ENCODE measurements at regions not wholly inside any gene's neighbourhood (a gene's known extent, or its start where the extent isn't known, plus 50 kb on each side); places are given as distances from the start of the nearest gene placed in this dataset.

DNA sequence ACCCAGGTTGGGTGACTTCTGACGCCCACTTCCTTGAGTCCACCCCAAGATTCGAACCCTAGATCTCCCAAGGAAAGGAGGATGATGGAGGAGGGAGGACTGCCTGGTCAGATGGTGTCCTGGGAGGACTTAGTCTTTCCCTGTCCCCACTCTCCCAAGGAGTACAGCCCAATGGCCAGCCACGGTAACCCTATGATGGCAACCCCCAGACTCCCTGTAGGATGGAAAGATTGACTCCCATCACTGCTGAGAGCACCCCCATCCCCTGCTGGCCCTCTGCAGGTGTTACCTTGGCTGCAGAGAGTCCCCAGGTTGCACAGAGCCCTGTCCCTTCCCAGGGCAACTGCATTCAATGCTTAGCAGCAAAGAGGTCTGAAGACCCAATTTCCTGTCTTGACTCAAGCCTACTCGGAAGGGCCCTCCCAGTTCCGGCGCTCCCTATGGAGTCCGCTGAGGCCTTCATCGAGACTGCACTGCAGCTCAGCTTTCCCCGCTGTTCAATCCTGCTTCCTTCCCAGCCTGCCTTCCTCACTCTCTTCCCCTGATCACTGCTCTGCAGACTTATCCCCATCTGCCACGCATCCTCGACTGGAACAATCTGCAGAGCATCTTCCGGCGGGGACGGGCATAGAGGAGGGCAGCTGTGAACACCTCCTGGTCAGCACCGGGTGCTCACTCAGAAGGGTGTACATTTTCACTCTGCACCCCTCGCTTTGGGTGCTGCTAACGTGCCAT is 50.8 kb upstream of the OCM2 start:
- H3K4me3 Mint-ChIP-seq, result no peak overlapping the region
- no peak overlapping the region for H3K27ac Mint-ChIP-seq
- no peak for ATAC-seq
- no peak for DNase-seq (ENCODE audit: low spot score in 2 of 2)
- H3K9me3 Mint-ChIP-seq, result no peaks in the 10 kb centered on the region
- H3K36me3 Mint-ChIP-seq, result peaks cover 6% of the 10 kb centered on the region
- H3K4me1 Mint-ChIP-seq, result no peaks in the 10 kb centered on the region

GRCh38 chr7:98046816-98047215 is 56.8 kb upstream of the OCM2 start:
- Mint-ChIP-seq H3K9me3 (no peaks in the 10 kb centered on the region), H3K4me1 (peaks cover 7% of the 10 kb centered on the region), H3K4me3 (no peak overlapping the region), H3K36me3 (peaks cover 4% of the 10 kb centered on the region), H3K27ac (no peak overlapping the region)
- no peak for DNase-seq (ENCODE audit: low spot score in 2 of 2)
- no peak for ATAC-seq

DNA sequence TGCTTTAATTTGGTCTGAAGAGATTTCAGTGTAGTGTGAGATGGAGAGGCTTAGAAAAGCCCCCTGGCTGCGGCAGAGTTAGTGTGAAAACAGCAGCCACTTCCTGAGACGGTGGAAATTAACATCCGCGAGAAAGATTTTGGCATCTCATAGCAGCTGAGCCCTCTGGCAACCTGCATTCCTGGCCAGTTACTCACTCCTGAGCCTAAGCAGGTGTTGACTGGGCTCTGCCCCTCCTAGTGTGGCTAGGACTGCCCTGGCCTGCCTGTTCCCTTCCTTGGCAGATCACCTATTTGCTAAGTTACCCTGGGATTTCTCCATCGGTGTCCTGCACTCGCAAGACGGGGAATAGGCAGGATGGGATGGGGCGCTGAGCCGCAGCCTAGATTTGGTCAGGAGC is 57.6 kb upstream of the LMTK2 start:
- Mint-ChIP-seq H3K9me3 (no peaks in the 10 kb centered on the region), H3K4me3 (no peak overlapping the region), H3K4me1 (peaks cover 7% of the 10 kb centered on the region), H3K27ac (no peak overlapping the region), H3K36me3 (peaks cover 4% of the 10 kb centered on the region)
- DNase-seq (ENCODE audit: low spot score in 2 of 2) (no peak), ATAC-seq (no peak)

- Mint-ChIP-seq H3K9me3 (no peaks in the 10 kb centered on the region), H3K4me1 (peaks cover 7% of the 10 kb centered on the region), H3K36me3 (peaks cover 4% of the 10 kb centered on the region), H3K27ac (no peak overlapping the region), H3K4me3 (peak overlapping the region; percentile 35)
- ATAC-seq (peak; percentile 63), DNase-seq (ENCODE audit: low spot score in 2 of 2) (peak; percentile 18 to 70)
Measured at GRCh38 chr7:98051118-98051744, 55.4 kb upstream of the LMTK2 start.

- Mint-ChIP-seq H3K4me1 (peaks cover 15% of the 10 kb centered on the region), H3K9me3 (no peaks in the 10 kb centered on the region), H3K36me3 (peaks cover 4% of the 10 kb centered on the region), H3K4me3 (no peak overlapping the region), H3K27ac (no peak overlapping the region)
- ATAC-seq (no peak), DNase-seq (ENCODE audit: low spot score in 2 of 2) (no peak)
Measured at GRCh38 chr7:98054585-98054984, 52.1 kb upstream of the LMTK2 start.

DNA sequence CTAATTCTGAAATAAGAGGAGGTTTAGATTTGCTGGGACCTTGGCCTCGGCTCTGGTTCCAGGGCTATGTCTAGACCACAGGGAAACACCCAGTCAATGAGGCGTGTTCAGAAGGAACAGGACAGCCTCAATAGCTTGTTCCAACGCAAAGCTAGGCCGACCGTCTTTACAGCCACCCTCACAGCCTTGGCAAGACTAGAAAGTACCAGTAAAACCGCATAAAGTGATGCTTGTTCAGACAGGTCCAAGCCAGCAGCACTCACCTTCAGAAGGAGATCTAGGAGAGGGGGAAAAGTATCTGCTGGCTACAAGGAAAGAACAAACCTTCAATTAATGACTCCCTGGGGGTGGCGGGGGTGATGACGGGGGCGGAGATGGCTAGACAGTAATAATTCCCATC is 50.1 kb upstream of the LMTK2 start:
- Mint-ChIP-seq H3K9me3 (no peaks in the 10 kb centered on the region), H3K36me3 (no peaks in the 10 kb centered on the region), H3K27ac (no peak overlapping the region), H3K4me3 (no peak overlapping the region), H3K4me1 (peaks cover 9% of the 10 kb centered on the region)
- no peak for DNase-seq (ENCODE audit: low spot score in 2 of 2)
- ATAC-seq, result no peak
